HEK293T (cell line): ENCODE measurements at regions not wholly inside any gene's neighbourhood (a gene's known extent, or its start where the extent isn't known, plus 50 kb on each side); places are given as distances from the start of the nearest gene placed in this dataset.

Experiments
- FOXK2 ChIP-seq: fragments of 450-650 bp; IDR thresholded peaks from 2 replicates; pipeline ENCODE4 v1.6.1; 2016; ENCODE audit warnings: mild to moderate bottlenecking
- L3MBTL2 ChIP-seq: fragments of 450-650 bp; conservative IDR thresholded peaks from 2 replicates; pipeline ENCODE4 v1.6.1; 2016; ENCODE audit warnings: mild to moderate bottlenecking

- TF ChIP-seq FOXK2 (no peak), L3MBTL2 (no peak)
Measured at GRCh38 chr1:56250809-56251208, 328.6 kb downstream of the PLPP3 start.
